ENCODE measurements at regions not wholly inside any gene's neighbourhood (a gene's known extent, or its start where the extent isn't known, plus 50 kb on each side); places are given as distances from the start of the nearest gene placed in this dataset.

DNA sequence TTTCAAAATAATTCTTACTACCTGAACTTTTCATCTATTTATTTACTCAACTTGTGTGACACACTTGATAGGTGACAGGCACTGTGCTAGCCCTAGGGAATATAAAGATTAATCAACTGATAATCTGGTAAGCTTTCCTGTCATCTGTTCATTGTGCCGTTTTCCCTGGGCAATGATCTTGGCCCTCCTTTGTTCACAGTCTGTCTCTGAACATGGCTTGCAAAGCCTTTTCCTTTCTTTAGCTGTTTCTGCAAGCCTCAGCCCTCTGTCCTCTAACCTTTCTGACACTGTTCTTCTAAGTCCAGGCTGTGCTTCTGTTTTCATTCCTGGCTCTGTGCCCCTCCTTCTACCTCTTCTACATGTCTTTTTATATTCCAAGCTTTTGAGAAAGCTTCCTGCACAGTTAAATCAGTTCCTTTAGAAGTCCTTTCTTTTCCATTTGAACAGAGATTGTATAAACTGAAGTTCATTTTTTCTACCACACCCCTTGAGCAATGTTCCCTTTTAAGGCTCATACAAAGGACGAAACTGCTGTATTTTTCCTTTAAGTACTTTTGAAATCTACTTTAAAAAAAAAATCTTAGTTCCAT is 803.0 kb upstream of the ZNF608 start:
- DNase-seq, result no peak

DNA sequence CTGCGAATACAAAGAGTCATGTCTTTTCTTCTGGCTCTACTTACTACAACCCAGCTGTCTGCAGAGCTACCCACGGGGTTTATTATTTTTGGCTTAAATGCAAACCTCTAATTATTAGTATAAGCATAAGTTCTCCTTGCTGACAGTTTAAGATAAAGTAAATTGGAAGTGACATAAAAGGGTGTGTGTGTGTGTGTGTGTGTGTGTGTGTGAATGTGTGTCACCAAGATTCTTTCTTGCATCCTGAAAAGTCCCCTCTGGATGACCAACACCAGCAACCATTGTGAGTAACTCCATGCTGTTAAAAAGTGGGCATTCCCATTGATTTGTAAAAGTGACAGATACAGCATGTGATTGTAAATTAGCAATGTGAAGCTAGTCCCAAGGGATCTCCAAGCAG is 803.8 kb upstream of the ZNF608 start:
- no peak for DNase-seq

- no peak for DNase-seq
These were observed 804.8 kb upstream of the ZNF608 start for GRCh38 chr5:125551246-125551645.

DNA sequence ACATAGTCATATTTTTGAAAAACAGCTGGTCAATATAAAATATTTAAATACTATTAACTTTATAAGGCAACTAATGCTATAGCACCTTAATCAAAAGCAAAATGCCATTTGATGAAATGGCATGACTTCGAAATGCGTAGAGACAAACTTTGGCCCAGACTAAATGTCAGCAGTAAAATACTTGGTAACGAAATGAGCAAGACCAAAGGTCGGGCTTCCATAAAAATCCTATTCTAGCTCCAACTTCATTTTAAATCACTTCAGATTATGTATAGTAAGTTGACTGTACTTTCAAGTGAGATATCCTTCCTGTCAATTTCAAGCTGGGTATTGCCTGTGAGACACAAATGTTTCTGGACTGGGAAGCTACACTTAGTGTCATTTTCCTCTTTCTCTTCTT is 805.4 kb upstream of the ZNF608 start:
- no peak for DNase-seq

GRCh38 chr5:125552486-125552885 is 806.0 kb upstream of the ZNF608 start:
- no peak for DNase-seq

GRCh38 chr5:125554355-125554754 is 807.9 kb upstream of the ZNF608 start:
- DNase-seq, result no peak

DNA sequence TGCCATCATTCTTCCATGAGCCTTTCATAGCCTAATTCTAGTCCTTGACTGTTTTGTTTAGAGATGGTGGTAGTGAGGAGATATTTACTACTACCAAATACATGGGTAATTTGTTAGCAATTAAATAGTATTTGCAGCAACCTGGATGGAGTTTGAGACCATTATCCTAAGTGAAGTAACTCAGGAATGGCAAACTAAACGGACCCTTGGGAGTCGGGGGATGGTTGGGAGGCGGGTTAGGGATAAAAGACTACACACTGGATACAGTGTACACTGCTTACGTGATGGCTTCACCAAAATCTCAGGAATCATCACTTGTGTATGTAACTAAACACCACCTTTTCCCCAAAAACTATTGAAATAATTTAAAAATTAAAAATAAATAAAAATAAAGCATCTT is 809.2 kb upstream of the ZNF608 start:
- DNase-seq, result no peak

DNA sequence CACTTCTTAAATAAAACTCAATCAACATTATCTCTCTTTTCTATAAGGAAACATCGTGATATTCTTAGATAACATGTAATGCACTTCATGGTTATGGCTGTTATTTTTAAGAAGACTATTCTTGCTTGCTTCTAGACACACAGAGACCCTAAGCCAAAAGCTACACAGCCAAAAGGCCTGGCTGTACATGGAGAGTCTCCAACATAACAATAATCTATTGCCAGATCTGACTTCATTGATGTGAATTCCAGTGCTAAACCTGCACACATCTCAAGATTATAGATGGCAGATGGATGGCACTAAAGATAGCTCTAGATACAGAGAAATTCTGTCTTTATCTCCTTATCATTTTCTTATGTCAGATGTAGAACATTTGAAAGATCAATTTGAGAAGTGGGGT is 811.6 kb upstream of the ZNF608 start:
- no peak for DNase-seq

- DNase-seq, result no peak
These were observed 812.0 kb upstream of the ZNF608 start for GRCh38 chr5:125558466-125558865.

DNA sequence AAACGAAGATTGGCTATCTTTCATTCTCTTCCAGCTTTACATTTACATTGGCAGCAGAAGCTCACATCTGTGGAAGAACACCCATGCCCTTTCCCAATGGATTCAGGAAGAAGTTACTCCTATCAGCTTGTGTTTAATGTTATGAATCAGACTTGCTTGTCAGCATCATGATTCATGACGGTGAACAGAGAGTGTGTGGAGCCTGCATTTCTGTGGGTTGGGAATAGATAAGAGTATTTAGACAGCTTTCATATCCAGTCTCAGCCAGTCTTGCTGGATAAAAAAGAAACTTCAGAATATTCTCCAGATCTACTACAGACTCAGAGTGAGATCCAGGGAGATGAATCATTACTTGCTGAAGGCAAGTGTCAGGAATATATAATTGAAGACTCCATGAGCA is 812.9 kb upstream of the ZNF608 start:
- no peak for DNase-seq

GRCh38 chr5:125560476-125561225 is 814.2 kb upstream of the ZNF608 start:
- DNase-seq, result no peak

DNA sequence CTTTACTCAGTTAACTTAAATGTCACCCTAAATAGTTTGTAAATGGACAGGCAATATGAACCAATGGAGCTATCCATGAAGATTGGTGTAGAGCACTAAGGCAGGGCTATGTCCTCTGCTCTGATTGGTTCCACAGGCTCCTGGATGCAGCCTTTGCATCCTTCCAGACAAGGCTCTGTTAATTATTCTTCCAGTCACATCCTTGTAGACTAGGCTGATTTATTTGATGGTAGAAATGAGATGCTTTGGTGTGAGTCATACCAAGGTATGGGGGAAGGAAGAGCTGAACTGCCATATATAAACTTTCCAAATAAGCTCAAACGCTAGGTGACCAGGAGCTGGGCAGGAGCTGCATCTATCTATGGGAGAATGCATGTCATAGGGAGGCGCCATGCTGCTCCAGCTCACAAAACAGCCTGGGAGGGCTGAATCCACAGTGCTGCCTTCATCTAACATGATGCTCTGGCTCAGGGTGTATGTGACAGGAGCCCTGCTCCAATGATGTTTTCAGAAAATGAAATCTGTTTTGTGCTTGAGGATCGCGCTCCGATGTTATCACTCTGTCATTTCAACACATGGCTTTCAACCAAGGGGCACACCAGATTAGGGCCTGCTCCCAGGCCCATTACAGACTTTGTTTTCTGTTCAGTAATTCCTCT is 818.0 kb upstream of the ZNF608 start:
- DNase-seq, result no peak

DNA sequence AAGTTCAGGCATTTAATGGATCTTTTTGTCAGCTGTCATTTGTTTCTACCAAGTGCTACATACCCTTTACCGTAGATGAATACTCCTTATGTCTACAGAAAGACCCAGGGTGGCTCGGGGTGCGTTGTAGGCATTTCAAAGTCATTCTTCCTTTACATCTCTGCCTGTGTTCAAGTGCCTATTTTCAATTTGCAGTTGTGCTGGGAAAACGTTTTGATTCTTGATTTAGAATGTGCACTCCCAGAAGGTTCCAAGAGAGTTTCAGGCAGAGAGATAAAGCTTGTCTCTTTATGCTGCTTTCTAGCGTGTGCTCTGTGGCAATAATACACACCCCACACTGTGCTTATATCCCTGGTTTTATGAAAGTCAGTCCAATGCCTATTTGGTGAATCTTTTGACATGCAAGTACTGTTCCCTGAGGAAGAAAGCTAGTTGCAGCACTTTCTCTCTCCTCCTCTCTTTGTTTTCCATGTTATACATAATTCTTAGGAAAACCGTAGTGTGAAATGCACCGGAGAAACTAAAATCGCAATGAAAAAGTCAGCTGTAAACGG is 828.1 kb upstream of the ZNF608 start:
- no peak for DNase-seq

- DNase-seq, result no peak
These were observed 828.9 kb upstream of the ZNF608 start for GRCh38 chr5:125575171-125575890.

DNA sequence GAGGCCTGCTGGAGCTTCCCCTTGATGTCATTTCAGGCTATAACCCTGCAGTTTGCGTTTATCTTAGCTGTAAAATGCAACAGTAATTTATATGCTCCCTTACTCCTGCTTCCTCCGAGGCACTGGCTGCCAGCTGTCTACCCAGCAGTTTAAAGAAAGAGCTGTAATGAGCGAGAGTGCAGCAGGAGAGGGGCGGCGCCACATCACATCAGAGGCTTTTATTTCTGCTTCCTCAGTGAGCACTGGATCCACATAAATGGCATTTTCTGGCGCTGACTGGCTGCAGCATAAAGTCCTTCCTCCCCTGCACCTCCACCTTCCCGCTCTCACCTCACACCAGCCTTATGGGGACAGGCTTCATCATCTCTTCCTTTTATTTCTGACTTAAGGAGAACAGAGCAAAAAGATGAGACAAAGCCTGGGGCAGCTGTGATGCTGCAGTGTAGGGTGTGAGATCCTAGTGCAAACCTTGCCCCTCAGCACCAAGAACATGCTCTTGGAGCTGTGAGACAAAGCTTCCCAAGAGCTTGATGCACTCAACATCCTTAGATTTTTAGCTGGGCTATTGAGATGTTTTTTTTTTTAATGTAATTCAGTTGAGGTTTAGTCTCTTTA is 829.6 kb upstream of the ZNF608 start:
- DNase-seq, result no peak

GRCh38 chr5:125576822-125577221 is 830.4 kb upstream of the ZNF608 start:
- no peak for DNase-seq

GRCh38 chr5:125578551-125578950 is 832.1 kb upstream of the ZNF608 start:
- DNase-seq, result no peak

- no peak for DNase-seq
These were observed 832.7 kb upstream of the ZNF608 start for GRCh38 chr5:125579182-125579581.

- no peak for DNase-seq
These were observed 834.9 kb upstream of the ZNF608 start for GRCh38 chr5:125581311-125581710.

- no peak for DNase-seq
These were observed 835.9 kb upstream of the ZNF608 start for GRCh38 chr5:125582352-125582751.

DNA sequence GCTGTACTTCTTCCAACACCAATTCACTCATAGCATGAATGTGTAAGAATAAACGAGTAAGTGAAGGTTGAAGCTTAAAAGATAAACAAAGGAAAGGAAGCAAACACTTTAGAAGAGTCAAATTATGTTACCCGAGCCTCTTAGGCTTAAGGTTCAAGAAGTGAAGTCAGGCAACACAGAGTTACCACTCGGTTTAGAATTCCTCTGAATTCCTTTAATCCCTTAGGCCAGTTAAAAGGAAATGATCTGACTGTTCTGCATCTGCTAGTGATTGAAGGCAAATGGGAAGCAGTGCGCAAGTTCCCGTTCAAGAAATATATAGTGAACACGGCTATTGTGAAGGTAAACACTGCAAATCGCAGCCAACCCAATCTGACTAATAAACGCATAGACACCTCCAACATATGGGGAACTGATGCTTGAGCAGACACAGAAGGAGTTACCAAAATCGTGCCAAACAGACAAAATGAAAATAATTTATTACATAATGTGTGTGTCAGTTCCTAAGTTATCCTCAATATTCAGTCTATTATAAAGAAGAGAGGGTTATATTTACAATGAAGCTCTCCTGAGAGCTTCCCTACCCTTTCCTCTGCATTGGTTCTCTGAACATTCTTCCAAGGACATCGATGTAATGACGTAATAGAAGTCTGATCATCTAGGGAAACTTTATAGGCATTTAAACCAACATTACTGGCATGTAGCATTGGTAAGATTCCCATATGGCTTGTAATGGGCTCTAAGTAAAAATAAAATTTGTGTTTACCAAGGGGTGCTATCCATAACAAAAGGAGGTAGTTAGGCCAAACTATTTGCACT is 837.1 kb upstream of the ZNF608 start:
- DNase-seq, result no peak

DNA sequence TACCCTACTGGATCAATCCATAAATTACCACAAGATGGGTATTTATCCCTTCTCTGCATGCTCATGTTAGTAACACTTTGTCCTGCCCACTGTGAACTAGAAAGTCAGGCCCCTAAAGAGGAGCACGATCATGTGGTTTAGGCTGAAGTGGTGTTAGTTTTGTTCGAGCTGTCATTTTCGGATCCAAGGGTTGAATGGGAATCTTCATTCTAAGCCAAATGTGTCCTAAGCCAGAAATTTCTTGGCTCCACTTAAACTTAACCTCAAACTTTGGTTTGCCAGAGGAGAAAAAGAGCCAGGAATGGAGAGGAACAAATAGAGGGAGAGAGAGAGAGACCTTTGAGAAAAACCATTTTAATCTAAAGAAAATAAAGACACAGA is 837.7 kb upstream of the ZNF608 start:
- no peak for DNase-seq

All from activated CD4-positive, alpha-beta T cell treated with anti-CD3 and anti-CD28 coated beads, Interleukin-2, amount 50 U/mL, for 48 hours (primary cell).